H1 (cell line): ENCODE measurements at regions not wholly inside any gene's neighbourhood (a gene's known extent, or its start where the extent isn't known, plus 50 kb on each side); places are given as distances from the start of the nearest gene placed in this dataset.

ENCODE experiments used
- ATF3 ChIP-seq: IDR thresholded peaks from 2 replicates; pipeline ENCODE4 v1.6.1; 2011; ENCODE audit warnings: low read depth, mild to moderate bottlenecking, low read length; ENCODE audit not compliant: insufficient read depth
- BCL11A ChIP-seq, 2 experiments: IDR thresholded peaks; one replicate each; pipeline ENCODE4 v1.6.1; 2011; ENCODE audit warnings: low read depth in 2 of 2, low read length in 2 of 2, mild to moderate bottlenecking in 2 of 2
- HDAC2 ChIP-seq, 2 experiments: fragments of 300-600 bp in 1 of 2; sonication (generic) in 1 of 2; IDR thresholded peaks; 2 replicates each; pipeline ENCODE4 v1.6.1; 2011 to 2012; ENCODE audit warnings: low read depth in 2 of 2, low read length in 2 of 2, mild to moderate bottlenecking in 2 of 2, moderate library complexity in 2 of 2, borderline replicate concordance in 1 of 2, inconsistent platforms in 1 of 2
- RAD21 ChIP-seq, 2 experiments: IDR thresholded peaks in 1 of 2; conservative IDR thresholded peaks in 1 of 2; 2 replicates each; pipeline ENCODE4 v1.6.1; 2011; ENCODE audit warnings: low read depth in 2 of 2, low read length in 2 of 2, improper control_type of control experiment in 1 of 2, inconsistent platforms in 1 of 2, mild to moderate bottlenecking in 1 of 2, moderate library complexity in 1 of 2
- SIN3A ChIP-seq, 2 experiments: IDR thresholded peaks in 1 of 2; conservative IDR thresholded peaks in 1 of 2; 2 replicates each; pipeline ENCODE4 v1.6.1; 2011 to 2012; ENCODE audit warnings: low read length in 2 of 2, improper control_type of control experiment in 1 of 2, low read depth in 1 of 2, mild to moderate bottlenecking in 1 of 2
- SP2 ChIP-seq: IDR thresholded peaks from 2 replicates; pipeline ENCODE4 v1.6.1; 2012; ENCODE audit warnings: mild to moderate bottlenecking, low read length, inconsistent platforms
- TEAD4 ChIP-seq: IDR thresholded peaks from 2 replicates; pipeline ENCODE4 v1.6.1; 2012; ENCODE audit warnings: low read depth, low read length, inconsistent platforms, mixed read lengths

GRCh38 chr10:90136731-90137316 lies 435.4 kb downstream of the KIF20B start (continued):
- TF ChIP-seq BCL11A (IDR thresholded peaks at IDR 0.05; ENCODE audit: low read depth in 2 of 2, low read length in 2 of 2) (no peak), ATF3 (no peak), RAD21 (IDR thresholded peaks at IDR 0.05 in 1 of 2, conservative IDR thresholded peaks at IDR 0.05 in 1 of 2; ENCODE audit: low read depth in 2 of 2, low read length in 2 of 2) (no peak), SP2 (no peak), SIN3A (conservative IDR thresholded peaks at IDR 0.05 in 1 of 2, IDR thresholded peaks at IDR 0.05 in 1 of 2; ENCODE audit: low read depth in 1 of 2, low read length in 2 of 2) (no peak), TEAD4 (no peak), HDAC2 (IDR thresholded peaks at IDR 0.05; ENCODE audit: borderline replicate concordance in 1 of 2, low read depth in 2 of 2, low read length in 2 of 2) (no peak)
